ENCODE measurements at regions not wholly inside any gene's neighbourhood (a gene's known extent, or its start where the extent isn't known, plus 50 kb on each side); places are given as distances from the start of the nearest gene placed in this dataset.
A peak's percentile ranks its signal among the peaks of the same experiment; 100 is the strongest.

- H3K4me3 Mint-ChIP-seq (ENCODE audit: low read depth): no peak overlapping the region
- no peaks in the 10 kb centered on the region for H3K9me3 Mint-ChIP-seq
- peaks cover 2% of the 10 kb centered on the region for H3K27me3 Mint-ChIP-seq (ENCODE audit: low read depth)
- DNase-seq (ENCODE audit: low spot score): no peak
- intact Hi-C loops (cut with micrococcal nuclease): loop anchor here (1.0 to 10.0 kb wide), 10 partner anchors 24 to 509 kb away; partner anchors contain the start of genes FDX1, RDX and ZC3H12C
- H3K4me1 Mint-ChIP-seq (ENCODE audit: low read depth): peaks cover 32% of the 10 kb centered on the region
- no peaks in the 10 kb centered on the region for H3K36me3 Mint-ChIP-seq (ENCODE audit: low read depth)
- peak overlapping the region; percentile 58 for H3K27ac Mint-ChIP-seq
Observed at GRCh38 chr11:110373051-110373702, 56.6 kb upstream of the FDX1 start.

GRCh38 chr11:110374921-110375320 is 54.8 kb upstream of the FDX1 start:
- H3K9me3 Mint-ChIP-seq: no peaks in the 10 kb centered on the region
- no peaks in the 10 kb centered on the region for H3K36me3 Mint-ChIP-seq (ENCODE audit: low read depth)
- peaks cover 32% of the 10 kb centered on the region for H3K4me1 Mint-ChIP-seq (ENCODE audit: low read depth)
- peaks cover 2% of the 10 kb centered on the region for H3K27me3 Mint-ChIP-seq (ENCODE audit: low read depth)
- H3K4me3 Mint-ChIP-seq (ENCODE audit: low read depth): no peak overlapping the region
- H3K27ac Mint-ChIP-seq: no peak overlapping the region
- intact Hi-C loops (cut with micrococcal nuclease): loop anchor here (5.0 to 10.0 kb wide), 4 partner anchors 48 to 428 kb away; partner anchors contain the start of gene ZC3H12C
- no peak for DNase-seq (ENCODE audit: low spot score)

DNA sequence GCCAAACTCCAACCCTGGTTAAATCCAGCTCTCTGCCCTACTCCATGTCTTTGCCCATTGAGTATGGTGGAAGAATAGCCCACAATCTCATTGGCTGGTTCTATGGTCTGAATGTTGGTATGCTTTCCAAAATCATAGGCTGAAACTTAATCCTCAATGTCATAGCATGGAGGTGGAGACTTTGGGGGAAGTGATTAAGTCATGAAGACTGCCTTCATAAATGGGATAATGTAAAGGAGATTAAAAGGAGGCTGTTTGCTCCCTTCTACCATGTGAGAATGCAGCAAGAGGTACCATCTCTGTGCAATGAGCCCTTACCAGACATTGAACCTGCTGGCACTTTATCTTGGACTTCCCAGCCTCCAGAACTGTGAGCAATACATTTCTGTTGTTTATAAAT is 54.4 kb upstream of the FDX1 start:
- intact Hi-C loops (cut with micrococcal nuclease): loop anchor here (10.0 kb wide), 1 partner anchor 401 kb away; no protein-coding TSS in a partner anchor
- Mint-ChIP-seq H3K27me3 (ENCODE audit: low read depth) (peaks cover 2% of the 10 kb centered on the region), H3K9me3 (no peaks in the 10 kb centered on the region), H3K4me1 (ENCODE audit: low read depth) (peaks cover 32% of the 10 kb centered on the region), H3K27ac (no peak overlapping the region), H3K4me3 (ENCODE audit: low read depth) (no peak overlapping the region), H3K36me3 (ENCODE audit: low read depth) (no peaks in the 10 kb centered on the region)
- DNase-seq (ENCODE audit: low spot score): no peak

DNA sequence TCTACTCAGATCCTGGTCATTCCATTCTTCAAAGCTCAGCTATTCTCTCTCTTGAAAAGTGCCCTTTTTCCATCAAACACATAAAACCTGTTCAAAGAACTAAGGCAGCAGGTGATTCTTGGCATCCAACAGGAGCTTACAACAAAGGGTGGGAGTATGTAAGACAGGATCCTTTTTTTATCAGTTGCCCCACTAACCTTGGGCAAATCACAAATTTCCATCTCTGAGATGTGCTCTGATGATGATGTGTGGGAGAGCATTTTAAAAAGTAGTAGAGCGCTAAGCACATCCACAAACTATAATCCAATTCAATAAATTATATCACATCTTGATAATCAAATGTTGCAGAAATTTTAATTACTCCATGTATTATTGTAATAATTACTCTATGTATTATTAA is 53.7 kb upstream of the FDX1 start:
- intact Hi-C loops (cut with micrococcal nuclease): loop anchor here (1.0 to 10.0 kb wide), 3 partner anchors 57 to 401 kb away; no protein-coding TSS in a partner anchor

DNA sequence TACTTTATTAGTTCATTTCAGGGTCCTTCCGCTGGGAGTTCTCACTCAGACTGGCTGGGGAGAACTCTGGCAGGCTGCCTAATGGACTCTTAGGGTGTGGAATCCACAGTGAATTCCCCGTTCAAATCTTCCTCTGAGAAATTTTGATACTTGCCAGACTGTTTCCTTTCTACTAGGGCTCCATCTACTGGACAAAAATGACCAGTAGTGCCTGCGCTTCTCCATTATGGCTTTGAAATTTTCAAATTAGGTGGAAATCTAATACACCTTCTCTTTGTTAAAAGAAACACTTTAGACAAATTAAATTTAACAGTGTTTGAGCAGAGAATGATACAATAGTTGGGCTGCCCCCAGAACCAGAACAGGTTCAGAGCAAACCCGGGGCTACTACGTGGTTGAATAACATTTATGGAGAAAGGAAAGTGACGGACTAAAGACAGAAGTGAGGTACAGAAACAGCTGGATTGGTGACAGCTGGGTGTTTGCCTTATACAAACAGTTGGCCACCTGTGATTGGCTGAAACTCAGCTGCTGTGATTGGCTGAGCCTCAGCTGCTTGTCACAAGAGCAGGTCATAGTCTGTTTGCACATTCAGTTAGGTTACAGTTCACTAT is 52.9 kb upstream of the FDX1 start:
- Mint-ChIP-seq H3K36me3 (ENCODE audit: low read depth) (no peaks in the 10 kb centered on the region), H3K27ac (peak overlapping the region; percentile 21), H3K4me1 (ENCODE audit: low read depth) (peaks cover 28% of the 10 kb centered on the region), H3K9me3 (no peaks in the 10 kb centered on the region), H3K27me3 (ENCODE audit: low read depth) (peaks cover 2% of the 10 kb centered on the region), H3K4me3 (ENCODE audit: low read depth) (no peak overlapping the region)
- no peak for DNase-seq (ENCODE audit: low spot score)
- intact Hi-C loops (cut with micrococcal nuclease): loop anchor here (1.0 to 10.0 kb wide), 3 partner anchors 56 to 402 kb away; no protein-coding TSS in a partner anchor

More for the DNA sequence above, 53.7 kb upstream of the FDX1 start:
- Mint-ChIP-seq H3K4me1 (ENCODE audit: low read depth) (peaks cover 32% of the 10 kb centered on the region), H3K9me3 (no peaks in the 10 kb centered on the region), H3K27ac (no peak overlapping the region), H3K36me3 (ENCODE audit: low read depth) (no peaks in the 10 kb centered on the region), H3K4me3 (ENCODE audit: low read depth) (no peak overlapping the region), H3K27me3 (ENCODE audit: low read depth) (peaks cover 2% of the 10 kb centered on the region)
- DNase-seq (ENCODE audit: low spot score): no peak

DNA sequence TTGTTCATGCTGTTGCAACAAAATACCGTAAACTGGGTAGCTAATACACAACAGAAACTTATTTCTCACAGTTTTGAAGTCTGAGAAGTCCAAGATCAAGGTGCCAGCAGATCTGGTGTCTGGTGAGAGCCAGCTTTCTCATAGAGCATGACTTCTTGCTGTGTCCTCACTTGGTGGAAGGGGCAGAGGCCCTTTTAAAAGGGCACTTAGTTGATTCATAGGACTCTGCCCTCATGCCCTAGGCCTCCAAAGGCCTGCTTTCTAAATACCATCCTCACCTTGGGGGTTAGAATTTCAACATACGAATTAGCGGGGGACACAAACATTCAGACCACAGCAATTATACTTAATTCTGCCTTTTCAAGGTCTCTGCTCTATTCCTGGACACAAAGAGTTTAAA is 52.3 kb upstream of the FDX1 start:
- no peaks in the 10 kb centered on the region for H3K36me3 Mint-ChIP-seq (ENCODE audit: low read depth)
- H3K27me3 Mint-ChIP-seq (ENCODE audit: low read depth): peaks cover 2% of the 10 kb centered on the region
- H3K4me3 Mint-ChIP-seq (ENCODE audit: low read depth): no peak overlapping the region
- H3K4me1 Mint-ChIP-seq (ENCODE audit: low read depth): peaks cover 26% of the 10 kb centered on the region
- DNase-seq (ENCODE audit: low spot score): no peak
- intact Hi-C loops (cut with micrococcal nuclease): loop anchor here (10.0 kb wide), 1 partner anchor 403 kb away; no protein-coding TSS in a partner anchor
- no peaks in the 10 kb centered on the region for H3K9me3 Mint-ChIP-seq
- H3K27ac Mint-ChIP-seq: no peak overlapping the region

GRCh38 chr11:110379261-110379660 is 50.5 kb upstream of the FDX1 start:
- no peak overlapping the region for H3K27ac Mint-ChIP-seq
- H3K9me3 Mint-ChIP-seq: no peaks in the 10 kb centered on the region
- H3K4me1 Mint-ChIP-seq (ENCODE audit: low read depth): peaks cover 12% of the 10 kb centered on the region
- H3K36me3 Mint-ChIP-seq (ENCODE audit: low read depth): no peaks in the 10 kb centered on the region
- no peak for DNase-seq (ENCODE audit: low spot score)
- no peak overlapping the region for H3K4me3 Mint-ChIP-seq (ENCODE audit: low read depth)
- peaks cover 2% of the 10 kb centered on the region for H3K27me3 Mint-ChIP-seq (ENCODE audit: low read depth)
- intact Hi-C loops (cut with micrococcal nuclease): loop anchor here (10.0 kb wide), 1 partner anchor 404 kb away; no protein-coding TSS in a partner anchor

GRCh38 chr11:110379936-110380335 is 49.8 kb upstream of the FDX1 start:
- Mint-ChIP-seq H3K27me3 (ENCODE audit: low read depth) (peaks cover 2% of the 10 kb centered on the region), H3K36me3 (ENCODE audit: low read depth) (no peaks in the 10 kb centered on the region), H3K27ac (no peak overlapping the region), H3K9me3 (no peaks in the 10 kb centered on the region), H3K4me1 (ENCODE audit: low read depth) (peaks cover 6% of the 10 kb centered on the region), H3K4me3 (ENCODE audit: low read depth) (no peak overlapping the region)
- DNase-seq (ENCODE audit: low spot score): no peak
- intact Hi-C loops (cut with micrococcal nuclease): loop anchor here (10.0 kb wide), 1 partner anchor 405 kb away; no protein-coding TSS in a partner anchor

Data from activated T-helper 2 cell treated with anti-CD3 and anti-CD28 coated beads, Interferon-gamma antibody, Interleukin-2, Interleukin-4, amounts not matched to agents 10 μg/mL and 5 μg/mL and 100 μg/mL, durations not matched to agents 14 hours and 24 hours and 36 hours (primary cell).